HepG2 (cell line): ENCODE measurements at regions not wholly inside any gene's neighbourhood (a gene's known extent, or its start where the extent isn't known, plus 50 kb on each side); places are given as distances from the start of the nearest gene placed in this dataset.
A peak's percentile ranks its signal among the peaks of the same experiment; 100 is the strongest.

ENCODE experiments used
- ATAC-seq: fragments of 200-7000 bp; cut with Tn5 transposase; 3 replicates; pipeline ENCODE4 v1.9.1; 2020; ENCODE audit warnings: mild to moderate bottlenecking, moderate library complexity
- BruUV-seq: library from RNA; stranded (reverse); fragments of 400-500 nt; replicated peaks from 2 replicates; lab custom pipeline; 2021; lab: Mats Ljungman, UMichigan
- CTCF ChIA-PET: fragments of 300-600 bp; formaldehyde crosslinking; extraction: SDS; loops from one replicate; lab custom pipeline; 2021; ENCODE audit warnings: low total read pairs, inconsistent platforms, low intra/inter-chr PET ratio; lab: Yijun Ruan, JAX
- POLR2A ChIA-PET: fragments of 350-600 bp; sonication (Branson Sonifier 250); formaldehyde crosslinking; loops from one replicate; lab custom pipeline; 2020; ENCODE audit warnings: antibody characterized with exemption, inconsistent platforms; lab: Yijun Ruan, JAX
- DNase-seq: peaks from one replicate; pipeline ENCODE4 v3.0.0-alpha.2; 2015; ENCODE audit warnings: low spot score
- FAIRE-seq: peaks from 3 replicates; lab custom pipeline; 2011; peaks lifted over from hg19 to GRCh38; lab: Jason Lieb, UNC
- H2AFZ ChIP-seq: one replicate; pipeline ENCODE4 v1.6.1; 2011; ENCODE audit warnings: low read length, inconsistent platforms
- H3K27ac ChIP-seq: fragments of 300-600 bp; 3 replicates; pipeline ENCODE4 v1.8.0; 2011; ENCODE audit warnings: mixed run types, mild to moderate bottlenecking, mixed read lengths, low read length, inconsistent platforms; ENCODE audit not compliant: insufficient read depth; ENCODE audit errors: extremely low read length
- H3K27me3 ChIP-seq, 2 experiments: fragments of 200-600 bp in 1 of 2; 2 replicates in 1 of 2; 3 replicates in 1 of 2; pipeline versions ENCODE4 v1.6.0 to v1.8.0; 2011; ENCODE audit warnings: low read length in 2 of 2, mild to moderate bottlenecking in 2 of 2, moderate library complexity in 2 of 2, inconsistent platforms in 1 of 2; ENCODE audit not compliant: insufficient read depth in 2 of 2, control insufficient read depth in 1 of 2
- H3K36me3 ChIP-seq, 2 experiments: fragments of 200-600 bp in 1 of 2; replicated peaks in 1 of 2; 2 replicates in 1 of 2; 3 replicates in 1 of 2; pipeline versions ENCODE4 v1.5.1 to v1.8.0; 2011; ENCODE audit warnings: low read length in 2 of 2, inconsistent platforms in 1 of 2; ENCODE audit not compliant: insufficient read depth in 2 of 2, control insufficient read depth in 1 of 2
- H3K4me1 ChIP-seq: 2 replicates; pipeline ENCODE4 v1.5.1; 2012; ENCODE audit warnings: low read length, inconsistent platforms; ENCODE audit not compliant: insufficient read depth
- H3K4me2 ChIP-seq: 2 replicates; pipeline ENCODE4 v1.6.0; 2011; ENCODE audit warnings: low read depth, low read length, inconsistent platforms
- H3K4me3 ChIP-seq, 3 experiments: fragments of 200-600 bp in 1 of 3; sonication (generic), shearing (Covaris generic) in 1 of 3; replicated peaks in 1 of 3; 2 replicates each; pipeline ENCODE4 v1.5.1; 2011 to 2016; ENCODE audit warnings: low read length in 3 of 3, inconsistent platforms in 2 of 3, low read depth in 2 of 3, mild to moderate bottlenecking in 2 of 3, control low read depth in 1 of 3, mixed read lengths in 1 of 3; ENCODE audit not compliant: insufficient read depth in 1 of 3
- H3K79me2 ChIP-seq: one replicate; pipeline ENCODE4 v1.6.1; 2011; ENCODE audit warnings: low read length, inconsistent platforms; ENCODE audit not compliant: insufficient read depth
- H3K9ac ChIP-seq: 2 replicates; pipeline ENCODE4 v1.6.0; 2011; ENCODE audit warnings: mild to moderate bottlenecking, low read depth, low read length, inconsistent platforms; ENCODE audit not compliant: insufficient read depth
- H3K9me3 ChIP-seq: 2 replicates; pipeline ENCODE4 v1.5.1; 2012; ENCODE audit warnings: mild to moderate bottlenecking, low read length
- H4K20me1 ChIP-seq: 2 replicates; pipeline ENCODE4 v1.6.0; 2011; ENCODE audit warnings: inconsistent platforms, mild to moderate bottlenecking, low read length, moderate library complexity; ENCODE audit not compliant: insufficient read depth
- ATM ChIP-seq: fragments of 450-650 bp; IDR thresholded peaks from 2 replicates; pipeline ENCODE4 v1.7.1; 2017; ENCODE audit warnings: mild to moderate bottlenecking, borderline replicate concordance
- CHD2 ChIP-seq: IDR thresholded peaks from 2 replicates; pipeline ENCODE4 v1.6.1; 2011; ENCODE audit warnings: low read depth, low read length, improper control_type of control experiment
- FOSL2 ChIP-seq: sonication (generic); formaldehyde crosslinking; IDR thresholded peaks from 2 replicates; pipeline ENCODE4 v1.4.0; 2020; ENCODE audit warnings: missing genetic modification reagents
- GATA4 ChIP-seq: sonication (generic); IDR thresholded peaks from 2 replicates; pipeline ENCODE4 v1.6.1; 2016; ENCODE audit warnings: antibody characterized with exemption, low read depth, borderline replicate concordance
- HOXA9 ChIP-seq: sonication (generic); formaldehyde crosslinking; IDR thresholded peaks from 2 replicates; pipeline ENCODE4 v1.8.1; 2022; ENCODE audit warnings: missing genetic modification reagents, mild to moderate bottlenecking, moderate library complexity, borderline replicate concordance
- KDM3A ChIP-seq: IDR thresholded peaks from 2 replicates; pipeline ENCODE4 v1.6.1; 2018; ENCODE audit warnings: low read depth, missing compliant biosample characterization
- MED13 ChIP-seq: sonication (generic); formaldehyde crosslinking; IDR thresholded peaks from 2 replicates; pipeline ENCODE4 v1.5.0; 2020; ENCODE audit warnings: missing genetic modification reagents
- MNT ChIP-seq: fragments of 450-650 bp; IDR thresholded peaks from 2 replicates; pipeline ENCODE4 v1.6.1; 2016
- RFX1 ChIP-seq: fragments of 450-650 bp; IDR thresholded peaks from 2 replicates; pipeline ENCODE4 v1.6.1; 2017
- THYN1 ChIP-seq: sonication (generic); formaldehyde crosslinking; IDR thresholded peaks from 2 replicates; pipeline ENCODE4 v1.8.1; 2023; ENCODE audit warnings: low read depth, mild to moderate bottlenecking, moderate library complexity, missing genetic modification reagents, borderline replicate concordance
- ZC3H13 ChIP-seq: sonication (generic); formaldehyde crosslinking; IDR thresholded peaks from 2 replicates; pipeline ENCODE4 v1.8.1; 2023; ENCODE audit warnings: mild to moderate bottlenecking, missing genetic modification reagents, moderate library complexity
- ZFP36L2 ChIP-seq: sonication (generic); formaldehyde crosslinking; IDR thresholded peaks from 2 replicates; pipeline ENCODE4 v1.4.0; 2020; ENCODE audit warnings: missing genetic modification reagents
- ZKSCAN1 ChIP-seq: fragments of 150-350 bp; IDR thresholded peaks from 2 replicates; pipeline ENCODE4 v1.6.1; 2014; ENCODE audit warnings: low read length
- ZNF383 ChIP-seq: sonication (generic); formaldehyde crosslinking; IDR thresholded peaks from 2 replicates; pipeline ENCODE4 v1.4.0; 2020; ENCODE audit warnings: missing genetic modification reagents, mild to moderate bottlenecking, borderline replicate concordance
- ZNF556 ChIP-seq: sonication (generic); formaldehyde crosslinking; IDR thresholded peaks from 2 replicates; pipeline ENCODE4 v1.4.0; 2020; ENCODE audit warnings: mild to moderate bottlenecking, missing genetic modification reagents, borderline replicate concordance
- ZNF713 ChIP-seq: sonication (generic); formaldehyde crosslinking; IDR thresholded peaks from 2 replicates; pipeline ENCODE4 v1.4.0; 2020; ENCODE audit warnings: mild to moderate bottlenecking, missing genetic modification reagents
- WGBS: methylation state at CpG from one replicate; pipeline ENCODE4 v1.1.6; 2017; ENCODE audit warnings: low lambda C conversion rate; 5-methylcytosine and 5-hydroxymethylcytosine counted together
- in situ Hi-C: cut with HindIII; loops from 2 replicates; pipeline ENCODE4 v1.10.0; 2017; ENCODE audit warnings: low pct_unique_long_range_greater_than_20kb; ENCODE audit not compliant: extremely low pct_ligation_motif_present
- intact Hi-C: fragments of 100-400 bp; cut with micrococcal nuclease; formaldehyde crosslinking; loops from one replicate; pipeline ENCODE4 v1.10.0; 2022; ENCODE audit not compliant: unreplicated experiment
- TF ChIP-seq, protein P1 (sequence below): sonication (generic); formaldehyde crosslinking; IDR thresholded peaks from 2 replicates; pipeline ENCODE4 v1.5.0; 2020; ENCODE audit warnings: missing genetic modification reagents
- TF ChIP-seq, protein P2 (sequence below): sonication (generic); formaldehyde crosslinking; IDR thresholded peaks from 2 replicates; pipeline ENCODE4 v1.4.0; 2020; ENCODE audit warnings: missing genetic modification reagents

GRCh38 chr4:106694232-106694631 lies 325.7 kb upstream of the GIMD1 start:
- Histone ChIP-seq H3K4me3 (no peak overlapping the region), H3K4me1 (no peaks in the 10 kb centered on the region), H3K79me2 (no peaks in the 10 kb centered on the region), H3K36me3 (no peaks in the 10 kb centered on the region), H3K27ac (no peak overlapping the region), H4K20me1 (no peaks in the 10 kb centered on the region), H3K9me3 (no peaks in the 10 kb centered on the region), H2AFZ (no peak overlapping the region), H3K9ac (no peak overlapping the region), H3K4me2 (no peak overlapping the region), H3K27me3 (no peaks in the 10 kb centered on the region)
- ChIA-PET CTCF (no interaction called here), POLR2A (no interaction called here)
- no TSS peak for BruUV-seq
- FAIRE-seq (no peak), ATAC-seq (no peak), DNase-seq (no peak)
- WGBS, result 2% methylated on average over 2 of the region's 2 CpGs
- intact Hi-C loops (no loop called here), in situ Hi-C loops (no loop called here)
- no peak for TF ChIP-seq THYN1 (CRISPR knock-in tag)
- TF ChIP-seq, protein P1, sequence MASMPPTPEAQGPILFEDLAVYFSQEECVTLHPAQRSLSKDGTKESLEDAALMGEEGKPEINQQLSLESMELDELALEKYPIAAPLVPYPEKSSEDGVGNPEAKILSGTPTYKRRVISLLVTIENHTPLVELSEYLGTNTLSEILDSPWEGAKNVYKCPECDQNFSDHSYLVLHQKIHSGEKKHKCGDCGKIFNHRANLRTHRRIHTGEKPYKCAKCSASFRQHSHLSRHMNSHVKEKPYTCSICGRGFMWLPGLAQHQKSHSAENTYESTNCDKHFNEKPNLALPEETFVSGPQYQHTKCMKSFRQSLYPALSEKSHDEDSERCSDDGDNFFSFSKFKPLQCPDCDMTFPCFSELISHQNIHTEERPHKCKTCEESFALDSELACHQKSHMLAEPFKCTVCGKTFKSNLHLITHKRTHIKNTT (CRISPR knock-in tag), result no peak
- TF ChIP-seq ZFP36L2, result no peak
- no peak for TF ChIP-seq ZKSCAN1
- no peak for TF ChIP-seq ATM
- TF ChIP-seq HOXA9 (CRISPR knock-in tag), result no peak
- no peak for TF ChIP-seq MED13 (CRISPR knock-in tag)
- TF ChIP-seq RFX1, result no peak

- Histone ChIP-seq H4K20me1 (no peaks in the 10 kb centered on the region), H3K79me2 (no peaks in the 10 kb centered on the region), H3K9ac (no peak overlapping the region), H2AFZ (no peak overlapping the region), H3K27me3 (no peaks in the 10 kb centered on the region), H3K27ac (no peak overlapping the region), H3K4me1 (no peaks in the 10 kb centered on the region), H3K9me3 (no peaks in the 10 kb centered on the region), H3K4me3 (no peak overlapping the region), H3K4me2 (no peak overlapping the region), H3K36me3 (no peaks in the 10 kb centered on the region)
- FAIRE-seq (no peak), ATAC-seq (peak; percentile 39; the same call in 1 of the 3 replicates), DNase-seq (no peak)
- CTCF ChIA-PET, result interaction anchor here (1.2 kb wide), 1 partner anchor 492 kb away, joined by 3 read pairs; no protein-coding TSS in a partner anchor
- POLR2A ChIA-PET, result no interaction called here
- in situ Hi-C loops (no loop called here), intact Hi-C loops (loop anchor here (1.0 kb wide), 2 partner anchors 118 to 207 kb away; no protein-coding TSS in a partner anchor)
- 2% methylated on average over 2 of the region's 2 CpGs for WGBS
- no TSS peak for BruUV-seq
- TF ChIP-seq ZC3H13 (CRISPR knock-in tag), result no peak
- TF ChIP-seq, protein P2, sequence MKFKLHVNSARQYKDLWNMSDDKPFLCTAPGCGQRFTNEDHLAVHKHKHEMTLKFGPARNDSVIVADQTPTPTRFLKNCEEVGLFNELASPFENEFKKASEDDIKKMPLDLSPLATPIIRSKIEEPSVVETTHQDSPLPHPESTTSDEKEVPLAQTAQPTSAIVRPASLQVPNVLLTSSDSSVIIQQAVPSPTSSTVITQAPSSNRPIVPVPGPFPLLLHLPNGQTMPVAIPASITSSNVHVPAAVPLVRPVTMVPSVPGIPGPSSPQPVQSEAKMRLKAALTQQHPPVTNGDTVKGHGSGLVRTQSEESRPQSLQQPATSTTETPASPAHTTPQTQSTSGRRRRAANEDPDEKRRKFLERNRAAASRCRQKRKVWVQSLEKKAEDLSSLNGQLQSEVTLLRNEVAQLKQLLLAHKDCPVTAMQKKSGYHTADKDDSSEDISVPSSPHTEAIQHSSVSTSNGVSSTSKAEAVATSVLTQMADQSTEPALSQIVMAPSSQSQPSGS (CRISPR knock-in tag), result no peak
- no peak for TF ChIP-seq ZNF556 (CRISPR knock-in tag)
- no peak for TF ChIP-seq CHD2
- no peak for TF ChIP-seq ZNF713 (CRISPR knock-in tag)
- no peak for TF ChIP-seq MNT
- no peak for TF ChIP-seq KDM3A (CRISPR knock-in tag)
- no peak for TF ChIP-seq GATA4
- no peak for TF ChIP-seq FOSL2 (CRISPR knock-in tag)
- TF ChIP-seq ZNF383, result no peak
Measured at GRCh38 chr4:106691749-106692148, 323.2 kb upstream of the GIMD1 start.
